GM21529 (cell line): ENCODE measurements at regions not wholly inside any gene's neighbourhood (a gene's known extent, or its start where the extent isn't known, plus 50 kb on each side); places are given as distances from the start of the nearest gene placed in this dataset.
"Not testable (repeated sequence)": the region's sequence is repeated elsewhere in the genome, so short reads cannot be mapped to it uniquely, and the experiment has no call there.

Experiments
- ATAC-seq: cut with Tn5 transposase; IDR thresholded peaks from one replicate; pipeline ENCODE4 v1.9.1; 2021; ENCODE audit not compliant: unreplicated experiment

- ATAC-seq: no peak
Observed at GRCh38 chr2:67891642-67892041, 171.2 kb downstream of the C1D start.

GRCh38 chr2:67892339-67892846, 170.4 kb downstream of the C1D start:
- no peak for ATAC-seq

- no peak for ATAC-seq
Observed at GRCh38 chr2:67895227-67895941, 167.4 kb downstream of the C1D start.

GRCh38 chr2:67896076-67896475, 166.7 kb downstream of the C1D start:
- ATAC-seq: no peak

GRCh38 chr2:67896476-67896875, 166.3 kb downstream of the C1D start:
- no peak for ATAC-seq

GRCh38 chr2:67898595-67898994, 164.2 kb downstream of the C1D start:
- no peak for ATAC-seq

GRCh38 chr2:67899187-67899586, 163.6 kb downstream of the C1D start:
- ATAC-seq: no peak

GRCh38 chr2:67900826-67901225, 162.0 kb downstream of the C1D start:
- no peak for ATAC-seq

GRCh38 chr2:67904566-67904965, 158.2 kb downstream of the C1D start:
- ATAC-seq: no peak

GRCh38 chr2:67904966-67905365, 157.8 kb downstream of the C1D start:
- no peak for ATAC-seq

GRCh38 chr2:67906547-67906946, 156.3 kb downstream of the C1D start:
- not testable (repeated sequence) for ATAC-seq

- ATAC-seq: no peak
Observed at GRCh38 chr2:67917332-67918054, 145.3 kb downstream of the C1D start.

- ATAC-seq: no peak
Observed at GRCh38 chr2:67918471-67918870, 144.3 kb downstream of the C1D start.

GRCh38 chr2:67919490-67919889, 143.3 kb downstream of the C1D start:
- ATAC-seq: no peak

GRCh38 chr2:67922080-67922785, 140.6 kb downstream of the C1D start:
- ATAC-seq: no peak

- ATAC-seq: no peak
Observed at GRCh38 chr2:67923696-67924095, 139.1 kb downstream of the C1D start.

- ATAC-seq: no peak
Observed at GRCh38 chr2:67927501-67927900, 135.3 kb downstream of the C1D start.

GRCh38 chr2:67930156-67930555, 132.6 kb downstream of the C1D start:
- ATAC-seq: no peak

GRCh38 chr2:67936969-67937368, 125.8 kb downstream of the C1D start:
- ATAC-seq: no peak

GRCh38 chr2:67938053-67938452, 124.8 kb downstream of the C1D start:
- no peak for ATAC-seq

- ATAC-seq: no peak
Observed at GRCh38 chr2:67945056-67945455, 117.7 kb downstream of the C1D start.

- ATAC-seq: no peak
Observed at GRCh38 chr2:67945940-67946339, 116.9 kb downstream of the C1D start.
